Mammary epithelial cell (primary cell): ENCODE measurements at regions not wholly inside any gene's neighbourhood (a gene's known extent, or its start where the extent isn't known, plus 50 kb on each side); places are given as distances from the start of the nearest gene placed in this dataset.

Source experiments
- CTCF ChIP-seq, 2 donors: IDR thresholded peaks in 1 of 2; conservative IDR thresholded peaks in 1 of 2; 2 replicates each; pipeline ENCODE4 v1.5.1; 2011 to 2012; ENCODE audit warnings: inconsistent platforms in 2 of 2, low read length in 2 of 2, mild to moderate bottlenecking in 2 of 2, control low read depth in 1 of 2, low read depth in 1 of 2; ENCODE audit not compliant: insufficient read depth in 1 of 2; ENCODE audit errors: extremely low read depth in 1 of 2
- EZH2 ChIP-seq: IDR thresholded peaks from 2 replicates; pipeline ENCODE4 v1.6.1; 2012; ENCODE audit warnings: low read length, inconsistent platforms, borderline replicate concordance

GRCh38 chr10:63781226-63781625, 260.0 kb downstream of the REEP3 start:
- TF ChIP-seq CTCF (conservative IDR thresholded peaks at IDR 0.05 in 1 of 2, IDR thresholded peaks at IDR 0.05 in 1 of 2; ENCODE audit: extremely low read depth in 1 of 2, insufficient read depth in 1 of 2, low read depth in 1 of 2, low read length in 2 of 2), result no peak
- TF ChIP-seq EZH2, result no peak
